Trophoblast cell (in vitro differentiated cells and primary cell): ENCODE measurements at regions not wholly inside any gene's neighbourhood (a gene's known extent, or its start where the extent isn't known, plus 50 kb on each side); places are given as distances from the start of the nearest gene placed in this dataset.

Source experiments
- DNase-seq, 2 donors: peaks; one replicate each; pipeline ENCODE4 v3.0.0-alpha.2; 2016
- H2AFZ ChIP-seq: 2 replicates; pipeline ENCODE4 v1.6.1; 2013; ENCODE audit warnings: low read length, moderate library complexity, mild to moderate bottlenecking; ENCODE audit not compliant: insufficient read depth, poor library complexity
- H2AK5ac ChIP-seq: 2 replicates; pipeline ENCODE4 v1.6.1; 2013; ENCODE audit warnings: mild to moderate bottlenecking, low read length
- H2BK120ac ChIP-seq: 2 replicates; pipeline ENCODE4 v1.6.1; 2013; ENCODE audit warnings: low read length, mild to moderate bottlenecking, moderate library complexity; ENCODE audit not compliant: insufficient read depth, poor library complexity
- H2BK12ac ChIP-seq: 2 replicates; pipeline ENCODE4 v1.6.1; 2013; ENCODE audit warnings: mild to moderate bottlenecking, low read length, moderate library complexity
- H2BK5ac ChIP-seq: 2 replicates; pipeline ENCODE4 v1.6.1; 2013; ENCODE audit warnings: low read length, low read depth, moderate library complexity, mild to moderate bottlenecking; ENCODE audit not compliant: poor library complexity
- H3K14ac ChIP-seq: 2 replicates; pipeline ENCODE4 v1.6.1; 2013; ENCODE audit warnings: mild to moderate bottlenecking, low read length
- H3K18ac ChIP-seq: 2 replicates; pipeline ENCODE4 v1.6.1; 2013; ENCODE audit warnings: mild to moderate bottlenecking, low read length
- H3K23ac ChIP-seq: 2 replicates; pipeline ENCODE4 v1.6.1; 2013; ENCODE audit warnings: low read length
- H3K27ac ChIP-seq: 2 replicates; pipeline ENCODE4 v1.5.1; 2013; ENCODE audit warnings: low read depth, mild to moderate bottlenecking, inconsistent platforms, low read length, moderate library complexity
- H3K27me3 ChIP-seq: 2 replicates; pipeline ENCODE4 v1.6.1; 2013; ENCODE audit warnings: inconsistent platforms, mild to moderate bottlenecking, low read length, moderate library complexity; ENCODE audit not compliant: insufficient read depth
- H3K36me3 ChIP-seq, 2 experiments: 1 replicate in 1 of 2; 2 replicates in 1 of 2; pipeline ENCODE4 v1.6.1; 2013; ENCODE audit warnings: low read length in 2 of 2, mild to moderate bottlenecking in 2 of 2, moderate library complexity in 1 of 2; ENCODE audit not compliant: insufficient read depth in 2 of 2, control insufficient read depth in 1 of 2
- H3K4ac ChIP-seq: 2 replicates; pipeline ENCODE4 v1.6.1; 2013; ENCODE audit warnings: low read depth, mild to moderate bottlenecking, low read length, moderate library complexity
- H3K4me1 ChIP-seq, 2 experiments: 1 replicate in 1 of 2; 2 replicates in 1 of 2; pipeline ENCODE4 v1.6.1; 2013; ENCODE audit warnings: low read length in 2 of 2, mild to moderate bottlenecking in 2 of 2, moderate library complexity in 1 of 2; ENCODE audit not compliant: insufficient read depth in 2 of 2, control insufficient read depth in 1 of 2
- H3K4me2 ChIP-seq: 2 replicates; pipeline ENCODE4 v1.6.1; 2013; ENCODE audit warnings: inconsistent platforms, mild to moderate bottlenecking, low read length, moderate library complexity
- H3K4me3 ChIP-seq: 2 replicates; pipeline ENCODE4 v1.5.1; 2013; ENCODE audit warnings: mild to moderate bottlenecking, low read depth, low read length, inconsistent platforms
- H3K79me1 ChIP-seq: one replicate; pipeline ENCODE4 v1.6.1; 2013; ENCODE audit warnings: low read length
- H3K79me2 ChIP-seq: 2 replicates; pipeline ENCODE4 v1.6.1; 2013; ENCODE audit warnings: low read length, mild to moderate bottlenecking; ENCODE audit not compliant: control insufficient read depth, insufficient read depth, poor library complexity
- H3K9ac ChIP-seq: 2 replicates; pipeline ENCODE4 v1.6.1; 2013; ENCODE audit warnings: mild to moderate bottlenecking, low read length
- H3K9me3 ChIP-seq: 2 replicates; pipeline ENCODE4 v1.6.1; 2013; ENCODE audit warnings: low read depth, mild to moderate bottlenecking, control low read depth, inconsistent platforms, low read length; ENCODE audit not compliant: insufficient read depth
- H4K12ac ChIP-seq: 2 replicates; pipeline ENCODE4 v1.6.1; 2013; ENCODE audit warnings: low read depth, mild to moderate bottlenecking, low read length, moderate library complexity
- H4K8ac ChIP-seq: 2 replicates; pipeline ENCODE4 v1.6.1; 2013; ENCODE audit warnings: low read depth, mild to moderate bottlenecking, low read length, moderate library complexity
- H4K91ac ChIP-seq: one replicate; pipeline ENCODE4 v1.6.1; 2013; ENCODE audit warnings: low read depth, mild to moderate bottlenecking, low read length, moderate library complexity
- WGBS: extraction: QIAGEN DNeasy Blood & Tissue Kit; methylation state at CpG from one replicate; pipeline ENCODE4 v1.1.7; 2013; ENCODE audit warnings: missing lambda C conversion rate; ENCODE audit not compliant: insufficient read length, insufficient coverage; ENCODE audit errors: extremely low coverage; 5-methylcytosine and 5-hydroxymethylcytosine counted together

DNA sequence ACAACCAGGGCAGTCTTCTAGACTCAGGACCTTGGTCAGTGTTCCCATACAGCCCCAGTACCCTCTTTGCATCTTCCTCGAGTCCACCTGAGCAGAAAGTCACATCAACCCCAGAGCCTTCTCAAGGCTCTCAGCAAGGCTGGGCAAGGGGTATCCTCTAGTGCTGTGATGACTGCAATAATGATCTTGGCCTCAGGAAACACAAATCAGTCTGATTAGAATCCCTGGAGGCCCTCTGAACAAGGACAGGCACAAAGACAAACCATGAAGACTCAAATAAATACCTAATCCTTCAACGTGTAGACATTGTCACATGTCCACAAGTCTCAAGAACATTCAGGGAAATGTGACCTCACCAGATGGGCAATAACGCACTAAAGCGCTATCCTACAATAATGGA, 468.2 kb downstream of the TBC1D4 start:
- Histone ChIP-seq H2BK12ac (no peak overlapping the region), H3K79me1 (no peaks in the 10 kb centered on the region), H3K14ac (no peak overlapping the region), H3K27me3 (no peaks in the 10 kb centered on the region), H3K4me1 (no peaks in the 10 kb centered on the region), H2AFZ (no peak overlapping the region), H3K27ac (no peak overlapping the region), H3K18ac (no peak overlapping the region), H3K4me3 (no peak overlapping the region), H3K4ac (no peak overlapping the region), H3K23ac (no peak overlapping the region), H4K8ac (no peak overlapping the region), H3K9ac (no peak overlapping the region), H2AK5ac (no peak overlapping the region), H2BK120ac (no peak overlapping the region), H2BK5ac (no peak overlapping the region), H4K91ac (no peak overlapping the region), H3K4me2 (no peak overlapping the region), H4K12ac (no peak overlapping the region), H3K79me2 (no peaks in the 10 kb centered on the region), H3K36me3 (no peaks in the 10 kb centered on the region), H3K9me3 (no peaks in the 10 kb centered on the region)
- no CpG with 5 or more reads among the region's 4 CpGs for WGBS
- DNase-seq, result no peak

DNA sequence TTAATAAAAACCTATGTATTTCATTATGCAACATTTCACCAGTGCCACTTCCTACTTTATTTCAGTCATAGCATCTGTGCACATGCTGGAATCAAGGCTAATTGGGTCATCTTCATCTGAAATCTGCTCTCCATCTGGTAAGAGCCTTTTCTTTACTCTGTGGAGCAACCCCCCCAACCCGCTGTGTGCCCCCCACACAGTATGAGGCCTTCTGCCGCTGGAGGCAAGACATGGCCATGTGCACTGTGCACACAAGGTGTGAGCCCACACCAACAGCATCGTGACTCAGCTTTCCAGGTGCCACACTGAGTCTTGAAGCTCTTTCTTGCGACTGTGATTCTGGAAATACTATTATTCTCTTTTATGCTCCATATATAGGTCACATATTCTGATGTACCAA, 471.0 kb downstream of the TBC1D4 start:
- no peak overlapping the region for H3K23ac ChIP-seq
- no peak for DNase-seq
- no peaks in the 10 kb centered on the region for H3K27me3 ChIP-seq
- H3K4ac ChIP-seq, result no peak overlapping the region
- no peak overlapping the region for H2BK5ac ChIP-seq
- H2BK120ac ChIP-seq, result no peak overlapping the region
- no peak overlapping the region for H4K8ac ChIP-seq
- no peak overlapping the region for H3K4me3 ChIP-seq
- H3K14ac ChIP-seq, result no peak overlapping the region
- H3K79me2 ChIP-seq, result no peaks in the 10 kb centered on the region
- no peak overlapping the region for H4K12ac ChIP-seq
- H2AFZ ChIP-seq, result no peak overlapping the region
- no peak overlapping the region for H3K18ac ChIP-seq
- no peaks in the 10 kb centered on the region for H3K4me1 ChIP-seq
- H3K36me3 ChIP-seq, result no peaks in the 10 kb centered on the region
- H2BK12ac ChIP-seq, result no peak overlapping the region
- no peak overlapping the region for H3K4me2 ChIP-seq
- no peaks in the 10 kb centered on the region for H3K9me3 ChIP-seq
- H3K79me1 ChIP-seq, result no peaks in the 10 kb centered on the region
- H3K9ac ChIP-seq, result no peak overlapping the region
- H3K27ac ChIP-seq, result no peak overlapping the region
- no CpG with 5 or more reads among the region's 4 CpGs for WGBS
- no peak overlapping the region for H4K91ac ChIP-seq
- H2AK5ac ChIP-seq, result no peak overlapping the region

DNA sequence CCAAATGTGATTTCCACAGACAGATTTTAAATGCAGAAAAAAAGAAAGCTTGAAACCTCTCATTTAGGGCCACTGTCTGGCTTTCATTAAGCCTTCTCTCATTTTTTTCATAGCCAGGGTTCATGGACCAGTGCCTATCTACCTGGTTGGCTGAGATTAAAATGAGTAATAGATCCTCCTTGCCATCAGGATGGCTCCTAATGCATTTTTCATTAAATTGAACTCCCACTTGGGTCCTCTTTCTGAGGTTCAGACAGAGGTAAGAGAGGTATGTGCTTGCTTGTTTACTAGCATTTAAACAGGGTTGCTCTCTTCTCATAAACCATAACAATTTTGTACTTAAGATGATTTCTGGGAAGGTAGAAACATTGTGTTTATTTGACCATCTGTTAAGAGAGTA, 473.0 kb downstream of the TBC1D4 start:
- no peak for DNase-seq
- Histone ChIP-seq H2AFZ (no peak overlapping the region), H3K9me3 (no peaks in the 10 kb centered on the region), H3K18ac (no peak overlapping the region), H3K36me3 (no peaks in the 10 kb centered on the region), H4K8ac (no peak overlapping the region), H2BK12ac (no peak overlapping the region), H3K4me3 (no peak overlapping the region), H3K23ac (no peak overlapping the region), H2AK5ac (no peak overlapping the region), H2BK120ac (no peak overlapping the region), H3K4me1 (no peaks in the 10 kb centered on the region), H2BK5ac (no peak overlapping the region), H4K91ac (no peak overlapping the region), H3K9ac (no peak overlapping the region), H3K4ac (no peak overlapping the region), H3K27ac (no peak overlapping the region), H3K14ac (no peak overlapping the region), H3K27me3 (no peaks in the 10 kb centered on the region), H3K79me2 (no peaks in the 10 kb centered on the region), H3K79me1 (no peaks in the 10 kb centered on the region), H4K12ac (no peak overlapping the region), H3K4me2 (no peak overlapping the region)

DNA sequence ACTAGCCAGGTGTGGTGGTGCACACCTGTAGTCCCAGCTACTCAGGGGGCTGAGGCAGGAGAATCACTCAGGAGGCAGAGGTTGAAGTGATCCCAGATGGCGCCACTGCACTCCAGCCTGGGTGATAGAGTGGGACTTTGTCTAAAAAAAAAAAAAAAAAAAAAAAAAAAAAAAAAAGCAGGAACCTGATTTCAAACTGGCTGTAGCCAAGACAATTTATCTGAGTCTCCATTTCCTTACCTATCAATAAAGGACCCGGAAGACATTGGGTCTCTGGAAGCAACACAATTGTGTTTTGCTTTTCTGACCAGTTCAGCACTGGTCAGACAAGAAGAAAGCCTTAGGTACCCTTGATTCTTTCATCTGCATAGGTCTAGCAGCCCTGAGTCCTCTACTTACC, 491.0 kb downstream of the TBC1D4 start:
- Histone ChIP-seq H3K4me3 (no peak overlapping the region), H3K9me3 (no peaks in the 10 kb centered on the region), H2AK5ac (no peak overlapping the region), H4K12ac (no peak overlapping the region), H4K91ac (no peak overlapping the region), H3K4me1 (no peaks in the 10 kb centered on the region), H3K27ac (no peak overlapping the region), H3K4me2 (no peak overlapping the region), H4K8ac (no peak overlapping the region), H3K23ac (no peak overlapping the region), H3K18ac (no peak overlapping the region), H3K9ac (no peak overlapping the region), H3K14ac (no peak overlapping the region), H2BK5ac (no peak overlapping the region), H2BK12ac (no peak overlapping the region), H2BK120ac (no peak overlapping the region), H3K79me2 (no peaks in the 10 kb centered on the region), H3K79me1 (no peaks in the 10 kb centered on the region), H2AFZ (no peak overlapping the region), H3K36me3 (no peaks in the 10 kb centered on the region), H3K27me3 (no peaks in the 10 kb centered on the region), H3K4ac (no peak overlapping the region)
- DNase-seq, result no peak
- no CpG with 5 or more reads among the region's 2 CpGs for WGBS
